GM12878 (cell line): ENCODE measurements at regions not wholly inside any gene's neighbourhood (a gene's known extent, or its start where the extent isn't known, plus 50 kb on each side); places are given as distances from the start of the nearest gene placed in this dataset.
A peak's percentile ranks its signal among the peaks of the same experiment; 100 is the strongest.

ENCODE experiments used
- BCL11A ChIP-seq: IDR thresholded peaks from 2 replicates; pipeline ENCODE4 v1.6.1; 2011; ENCODE audit warnings: low read depth, low read length
- CEBPB ChIP-seq, 2 experiments: fragments of 150-350 bp in 1 of 2; IDR thresholded peaks; 2 replicates each; pipeline ENCODE4 v1.6.1; 2012 to 2014; ENCODE audit warnings: low read depth in 2 of 2, low read length in 2 of 2, borderline replicate concordance in 1 of 2, inconsistent platforms in 1 of 2
- CHD1 ChIP-seq: IDR thresholded peaks from 2 replicates; pipeline ENCODE4 v1.6.1; 2012; ENCODE audit warnings: low read depth, low read length, improper control_type of control experiment
- CHD4 ChIP-seq: fragments of 200-600 bp; sonication (generic); IDR thresholded peaks from 2 replicates; pipeline ENCODE4 v1.6.1; 2016; ENCODE audit warnings: mild to moderate bottlenecking
- E2F4 ChIP-seq: IDR thresholded peaks from 2 replicates; pipeline ENCODE4 v1.6.1; 2012; ENCODE audit warnings: low read depth, low read length, improper control_type of control experiment
- EZH2 ChIP-seq: IDR thresholded peaks from 2 replicates; pipeline ENCODE4 v1.6.1; 2012; ENCODE audit warnings: low read depth, mild to moderate bottlenecking, control low read depth, inconsistent platforms, low read length, borderline replicate concordance; ENCODE audit not compliant: control insufficient read depth
- IKZF2 ChIP-seq, 2 experiments: fragments of 450-650 bp; IDR thresholded peaks; 2 replicates each; pipeline ENCODE4 v1.6.1; 2017; ENCODE audit warnings: mild to moderate bottlenecking in 2 of 2, moderate library complexity in 2 of 2
- MTA2 ChIP-seq: fragments of 450-650 bp; IDR thresholded peaks from 2 replicates; pipeline ENCODE4 v1.6.1; 2016; ENCODE audit warnings: low read depth, mild to moderate bottlenecking, moderate library complexity
- NFIC ChIP-seq: IDR thresholded peaks from 2 replicates; pipeline ENCODE4 v1.6.1; 2012; ENCODE audit warnings: low read depth, mild to moderate bottlenecking, inconsistent platforms, low read length, moderate library complexity
- NFXL1 ChIP-seq: fragments of 450-650 bp; IDR thresholded peaks from 2 replicates; pipeline ENCODE4 v1.6.1; 2017; ENCODE audit warnings: antibody characterized with exemption, mild to moderate bottlenecking, borderline replicate concordance
- NKRF ChIP-seq: fragments of 450-650 bp; conservative IDR thresholded peaks from 2 replicates; pipeline ENCODE4 v1.6.1; 2017; ENCODE audit warnings: mild to moderate bottlenecking, moderate library complexity
- RAD51 ChIP-seq: fragments of 450-650 bp; IDR thresholded peaks from 2 replicates; pipeline ENCODE4 v1.6.1; 2016; ENCODE audit warnings: moderate library complexity, mild to moderate bottlenecking, inconsistent platforms
- RELA ChIP-seq: fragments of 450-650 bp; IDR thresholded peaks from 2 replicates; pipeline ENCODE4 v1.8.0; 2014; ENCODE audit warnings: borderline replicate concordance; ENCODE audit not compliant: partially characterized antibody
- SMAD1 ChIP-seq: fragments of 450-650 bp; IDR thresholded peaks from 2 replicates; pipeline ENCODE4 v1.6.1; 2018; ENCODE audit warnings: mild to moderate bottlenecking, low read depth; ENCODE audit not compliant: partially characterized antibody
- STAT1 ChIP-seq: fragments of 450-650 bp; conservative IDR thresholded peaks from 2 replicates; pipeline ENCODE4 v1.6.1; 2014; ENCODE audit warnings: antibody characterized with exemption, mild to moderate bottlenecking
- STAT3 ChIP-seq: IDR thresholded peaks from 2 replicates; pipeline ENCODE4 v1.6.1; 2011; ENCODE audit warnings: low read depth, low read length, improper control_type of control experiment
- TARDBP ChIP-seq: IDR thresholded peaks from 2 replicates; pipeline ENCODE4 v1.6.1; 2016; ENCODE audit warnings: borderline replicate concordance
- TCF12 ChIP-seq: IDR thresholded peaks from 2 replicates; pipeline ENCODE4 v1.6.1; 2011; ENCODE audit warnings: low read depth, mild to moderate bottlenecking, low read length
- ZBTB40 ChIP-seq: fragments of 450-650 bp; IDR thresholded peaks from 2 replicates; pipeline ENCODE4 v1.6.1; 2016; ENCODE audit warnings: mild to moderate bottlenecking, moderate library complexity, borderline replicate concordance
- ZSCAN29 ChIP-seq: fragments of 450-650 bp; IDR thresholded peaks from 2 replicates; pipeline ENCODE4 v1.6.1; 2017; ENCODE audit warnings: mild to moderate bottlenecking, moderate library complexity
- ZZZ3 ChIP-seq: IDR thresholded peaks from 2 replicates; pipeline ENCODE4 v1.6.1; 2011; ENCODE audit warnings: low read depth; ENCODE audit not compliant: control insufficient read depth, insufficient read length
- TF ChIP-seq, protein P1 (sequence below): fragments of 450-650 bp; IDR thresholded peaks from 2 replicates; pipeline ENCODE4 v1.6.1; 2018; ENCODE audit warnings: borderline replicate concordance, mild to moderate bottlenecking; ENCODE audit not compliant: partially characterized antibody

DNA sequence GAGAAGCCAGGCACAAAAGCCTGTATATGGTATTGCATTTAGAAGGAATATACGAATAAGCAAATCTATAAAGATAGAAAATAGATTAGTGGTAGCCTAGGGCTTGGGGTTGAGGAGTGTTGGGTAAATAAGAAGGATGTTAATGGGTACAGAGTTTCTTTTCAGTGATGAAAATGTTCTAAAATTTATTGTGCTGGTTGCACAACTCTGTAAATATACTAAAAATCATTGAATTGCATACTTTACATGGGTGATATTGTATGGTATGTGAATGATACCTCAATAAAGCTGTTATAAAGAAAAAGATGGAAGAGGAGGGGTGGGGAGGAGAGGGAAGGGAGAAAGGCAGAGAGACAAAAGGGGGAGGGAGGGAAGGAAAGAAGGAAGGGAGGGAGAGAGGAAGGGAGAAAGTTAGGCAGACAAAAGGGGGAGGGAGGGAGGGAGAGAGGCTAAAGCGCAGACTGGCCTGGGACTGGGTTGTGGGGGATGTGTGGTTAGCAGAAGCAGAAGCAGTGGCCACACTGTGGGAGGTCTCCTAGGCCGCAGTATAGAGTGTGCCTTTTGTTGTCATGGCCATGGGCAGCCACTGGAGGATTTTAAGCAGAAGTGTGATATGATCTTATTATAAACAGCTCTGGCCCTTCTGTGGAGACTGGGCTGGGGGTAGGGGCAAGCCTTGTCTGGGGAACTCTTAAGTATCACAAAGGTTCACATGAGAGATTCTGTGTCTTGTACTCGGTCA lies 73.6 kb upstream of the ELK3 start (continued):
- TF ChIP-seq ZBTB40 (no peak), TARDBP (no peak), NFXL1 (no peak), STAT1 (no peak), TCF12 (0 out of 2 replicates have a peak, but pooled peaks have one; percentile 12), CHD4 (no peak), CHD1 (no peak), E2F4 (no peak), EZH2 (no peak), NKRF (no peak), STAT3 (no peak), BCL11A (0 out of 2 replicates have a peak, but pooled peaks have one; percentile 51), SMAD1 (no peak), RELA (no peak), ZSCAN29 (no peak), MTA2 (peak; percentile 68), RAD51 (no peak), NFIC (0 out of 2 replicates have a peak, but pooled peaks have one; percentile 14), ZZZ3 (no peak), IKZF2 (IDR thresholded peaks at IDR 0.05) (no peak; a peak in 1 of 4 replicates), CEBPB (IDR thresholded peaks at IDR 0.05; ENCODE audit: borderline replicate concordance in 1 of 2, low read depth in 2 of 2, low read length in 2 of 2) (no peak)
- TF ChIP-seq, protein P1, sequence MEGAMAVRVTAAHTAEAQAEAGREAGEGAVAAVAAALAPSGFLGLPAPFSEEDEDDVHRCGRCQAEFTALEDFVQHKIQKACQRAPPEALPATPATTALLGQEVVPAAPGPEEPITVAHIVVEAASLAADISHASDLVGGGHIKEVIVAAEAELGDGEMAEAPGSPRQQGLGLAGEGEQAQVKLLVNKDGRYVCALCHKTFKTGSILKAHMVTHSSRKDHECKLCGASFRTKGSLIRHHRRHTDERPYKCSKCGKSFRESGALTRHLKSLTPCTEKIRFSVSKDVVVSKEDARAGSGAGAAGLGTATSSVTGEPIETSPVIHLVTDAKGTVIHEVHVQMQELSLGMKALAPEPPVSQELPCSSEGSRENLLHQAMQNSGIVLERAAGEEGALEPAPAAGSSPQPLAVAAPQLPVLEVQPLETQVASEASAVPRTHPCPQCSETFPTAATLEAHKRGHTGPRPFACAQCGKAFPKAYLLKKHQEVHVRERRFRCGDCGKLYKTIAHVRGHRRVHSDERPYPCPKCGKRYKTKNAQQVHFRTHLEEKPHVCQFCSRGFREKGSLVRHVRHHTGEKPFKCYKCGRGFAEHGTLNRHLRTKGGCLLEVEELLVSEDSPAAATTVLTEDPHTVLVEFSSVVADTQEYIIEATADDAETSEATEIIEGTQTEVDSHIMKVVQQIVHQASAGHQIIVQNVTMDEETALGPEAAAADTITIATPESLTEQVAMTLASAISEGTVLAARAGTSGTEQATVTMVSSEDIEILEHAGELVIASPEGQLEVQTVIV = no peak
